ENCODE measurements at regions not wholly inside any gene's neighbourhood (a gene's known extent, or its start where the extent isn't known, plus 50 kb on each side); places are given as distances from the start of the nearest gene placed in this dataset.

GRCh38 chr7:17227766-17228490 lies 70.5 kb upstream of the AHR start:
- H3K9me2 ChIP-seq (replicated peaks; ENCODE audit: insufficient read depth, low read length) = no peaks in the 10 kb centered on the region; the same call in 1 of the 2 replicates
- H3K27ac ChIP-seq (ENCODE audit: low read length) = no peak overlapping the region
- no peaks in the 10 kb centered on the region for H4K20me1 ChIP-seq (ENCODE audit: insufficient read depth, low read length)
- no peaks in the 10 kb centered on the region for H3K27me3 ChIP-seq (replicated peaks; ENCODE audit: insufficient read depth, low read length)
- no peaks in the 10 kb centered on the region for H3K4me1 ChIP-seq (ENCODE audit: low read length)
- no peak overlapping the region for H3K4me3 ChIP-seq (ENCODE audit: low read length)
- H3K79me2 ChIP-seq (ENCODE audit: low read length) = no peaks in the 10 kb centered on the region
- H3K9ac ChIP-seq (ENCODE audit: low read length) = no peak overlapping the region
- TF ChIP-seq EZH2phosphoT487 (IDR thresholded peaks at IDR 0.05; ENCODE audit: low read length) (no peak), EZH2 (optimal IDR thresholded peaks at IDR 0.05; ENCODE audit: low read depth, low read length) (no peak), CTCF (IDR thresholded peaks at IDR 0.05; ENCODE audit: low read length) (no peak)
- no peaks in the 10 kb centered on the region for H3K36me3 ChIP-seq (replicated peaks; ENCODE audit: insufficient read depth, low read length)
- no peaks in the 10 kb centered on the region for H3K9me3 ChIP-seq (replicated peaks; ENCODE audit: insufficient read depth, low read length)
- H3K4me2 ChIP-seq (ENCODE audit: low read depth, low read length) = no peak overlapping the region
- H3F3A ChIP-seq (ENCODE audit: insufficient read depth, low read length) = no peaks in the 10 kb centered on the region
- no peak overlapping the region for H2AFZ ChIP-seq (ENCODE audit: low read length)
- DNase-seq = no peak

- H3F3A ChIP-seq (ENCODE audit: insufficient read depth, low read length) = no peaks in the 10 kb centered on the region
- H3K4me3 ChIP-seq (ENCODE audit: low read length) = no peak overlapping the region
- H3K27me3 ChIP-seq (replicated peaks; ENCODE audit: insufficient read depth, low read length) = no peaks in the 10 kb centered on the region
- H3K27ac ChIP-seq (ENCODE audit: low read length) = no peak overlapping the region
- no peak for DNase-seq
- H3K4me2 ChIP-seq (ENCODE audit: low read depth, low read length) = no peak overlapping the region
- H4K20me1 ChIP-seq (ENCODE audit: insufficient read depth, low read length) = no peaks in the 10 kb centered on the region
- no peaks in the 10 kb centered on the region for H3K9me3 ChIP-seq (replicated peaks; ENCODE audit: insufficient read depth, low read length)
- no peaks in the 10 kb centered on the region for H3K36me3 ChIP-seq (replicated peaks; ENCODE audit: insufficient read depth, low read length)
- no peaks in the 10 kb centered on the region for H3K79me2 ChIP-seq (ENCODE audit: low read length)
- peaks cover 7% of the 10 kb centered on the region; the same call in 1 of the 2 replicates for H3K4me1 ChIP-seq (ENCODE audit: low read length)
- no peak for TF ChIP-seq CTCF (IDR thresholded peaks at IDR 0.05; ENCODE audit: low read length)
- TF ChIP-seq EZH2phosphoT487 (IDR thresholded peaks at IDR 0.05; ENCODE audit: low read length) = no peak
- no peak for TF ChIP-seq EZH2 (optimal IDR thresholded peaks at IDR 0.05; ENCODE audit: low read depth, low read length)
- H2AFZ ChIP-seq (ENCODE audit: low read length) = no peak overlapping the region
- no peaks in the 10 kb centered on the region; the same call in 1 of the 2 replicates for H3K9me2 ChIP-seq (replicated peaks; ENCODE audit: insufficient read depth, low read length)
- H3K9ac ChIP-seq (ENCODE audit: low read length) = no peak overlapping the region
Observed at GRCh38 chr7:17229228-17229627, 69.2 kb upstream of the AHR start.

DNA sequence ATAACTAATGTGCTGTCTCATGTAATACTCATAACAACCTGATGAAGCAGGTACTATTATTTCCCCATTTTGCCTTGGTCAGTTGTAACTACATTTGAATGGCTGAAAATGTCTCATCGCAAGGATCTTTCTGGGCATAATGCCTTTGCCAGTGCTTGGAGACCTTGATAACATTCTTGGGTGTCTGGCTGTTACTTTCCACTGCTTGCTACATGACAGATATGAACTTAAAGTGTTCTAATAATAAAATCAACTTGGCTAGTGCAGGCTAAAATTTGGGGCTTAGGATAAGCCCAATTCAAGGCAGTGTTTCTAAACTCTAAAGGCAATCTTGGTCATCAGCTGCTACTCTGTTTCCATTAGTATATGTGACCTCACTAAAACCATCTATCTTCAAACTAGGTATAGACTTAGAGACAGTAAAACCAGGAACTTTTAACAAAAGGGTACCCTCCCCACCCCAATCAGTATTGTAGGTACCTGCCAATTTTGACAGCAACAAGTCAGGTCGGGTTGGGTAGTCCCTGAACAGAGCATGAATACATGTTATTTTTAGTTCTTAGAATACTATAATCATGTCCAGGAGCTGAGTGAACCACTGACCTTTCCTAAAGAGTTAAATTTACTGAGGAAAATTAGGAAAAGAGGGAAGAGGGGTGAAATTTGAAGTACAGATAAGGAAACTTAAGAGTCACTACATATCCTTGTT lies 68.2 kb upstream of the AHR start:
- H2AFZ ChIP-seq (ENCODE audit: low read length) = no peak overlapping the region
- H3K27ac ChIP-seq (ENCODE audit: low read length) = no peak overlapping the region
- no peaks in the 10 kb centered on the region for H3K9me3 ChIP-seq (replicated peaks; ENCODE audit: insufficient read depth, low read length)
- TF ChIP-seq EZH2 (optimal IDR thresholded peaks at IDR 0.05; ENCODE audit: low read depth, low read length) = no peak
- no peak for TF ChIP-seq CTCF (IDR thresholded peaks at IDR 0.05; ENCODE audit: low read length)
- TF ChIP-seq EZH2phosphoT487 (IDR thresholded peaks at IDR 0.05; ENCODE audit: low read length) = no peak
- peaks cover 16% of the 10 kb centered on the region; the same call in 1 of the 2 replicates for H3K4me1 ChIP-seq (ENCODE audit: low read length)
- no peak overlapping the region for H3K4me2 ChIP-seq (ENCODE audit: low read depth, low read length)
- H3K9ac ChIP-seq (ENCODE audit: low read length) = no peak overlapping the region
- H3K27me3 ChIP-seq (replicated peaks; ENCODE audit: insufficient read depth, low read length) = no peaks in the 10 kb centered on the region
- H4K20me1 ChIP-seq (ENCODE audit: insufficient read depth, low read length) = no peaks in the 10 kb centered on the region
- no peaks in the 10 kb centered on the region for H3K36me3 ChIP-seq (replicated peaks; ENCODE audit: insufficient read depth, low read length)
- H3K79me2 ChIP-seq (ENCODE audit: low read length) = no peaks in the 10 kb centered on the region
- no peaks in the 10 kb centered on the region; the same call in 1 of the 2 replicates for H3K9me2 ChIP-seq (replicated peaks; ENCODE audit: insufficient read depth, low read length)
- peaks cover 3% of the 10 kb centered on the region; the same call in 1 of the 2 replicates for H3F3A ChIP-seq (ENCODE audit: insufficient read depth, low read length)
- no peak for DNase-seq
- no peak overlapping the region for H3K4me3 ChIP-seq (ENCODE audit: low read length)

Measured in MM.1S (cell line).